GM12864 (cell line): ENCODE measurements at regions not wholly inside any gene's neighbourhood (a gene's known extent, or its start where the extent isn't known, plus 50 kb on each side); places are given as distances from the start of the nearest gene placed in this dataset.

ENCODE experiments used
- DNase-seq: peaks from one replicate; pipeline ENCODE4 v3.0.0-alpha.2; 2011; ENCODE audit warnings: low read depth
- H3K4me3 ChIP-seq: 2 replicates; pipeline ENCODE4 v1.5.1; 2011; ENCODE audit warnings: mild to moderate bottlenecking, low read depth, low read length, control low read depth
- TF ChIP-seq, protein P1 (sequence below): IDR thresholded peaks from 2 replicates; pipeline ENCODE4 v1.5.1; 2011; ENCODE audit warnings: low read depth, mild to moderate bottlenecking, moderate library complexity, low read length, control low read depth, inconsistent platforms; ENCODE audit errors: missing control alignments

DNA sequence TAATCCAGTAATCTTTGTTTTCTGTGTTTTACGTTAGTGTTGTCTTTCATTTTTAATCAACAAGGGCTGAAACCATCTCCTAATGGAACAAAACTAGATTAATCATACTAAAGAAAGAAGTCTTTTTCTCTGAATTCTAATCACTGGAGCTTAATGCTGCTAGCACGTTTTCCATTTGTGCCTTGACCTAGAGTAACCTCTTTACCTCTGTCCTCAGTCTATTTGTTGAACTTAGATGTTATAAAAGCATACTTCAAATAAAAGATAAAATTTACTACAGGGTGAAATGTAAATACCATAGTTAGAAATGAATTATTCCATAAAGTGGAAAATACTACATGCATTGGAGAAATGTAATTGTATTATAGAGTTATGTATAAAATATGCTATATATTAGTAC lies 207.1 kb downstream of the NKX6-1 start:
- no peak overlapping the region for H3K4me3 ChIP-seq
- TF ChIP-seq, protein P1, sequence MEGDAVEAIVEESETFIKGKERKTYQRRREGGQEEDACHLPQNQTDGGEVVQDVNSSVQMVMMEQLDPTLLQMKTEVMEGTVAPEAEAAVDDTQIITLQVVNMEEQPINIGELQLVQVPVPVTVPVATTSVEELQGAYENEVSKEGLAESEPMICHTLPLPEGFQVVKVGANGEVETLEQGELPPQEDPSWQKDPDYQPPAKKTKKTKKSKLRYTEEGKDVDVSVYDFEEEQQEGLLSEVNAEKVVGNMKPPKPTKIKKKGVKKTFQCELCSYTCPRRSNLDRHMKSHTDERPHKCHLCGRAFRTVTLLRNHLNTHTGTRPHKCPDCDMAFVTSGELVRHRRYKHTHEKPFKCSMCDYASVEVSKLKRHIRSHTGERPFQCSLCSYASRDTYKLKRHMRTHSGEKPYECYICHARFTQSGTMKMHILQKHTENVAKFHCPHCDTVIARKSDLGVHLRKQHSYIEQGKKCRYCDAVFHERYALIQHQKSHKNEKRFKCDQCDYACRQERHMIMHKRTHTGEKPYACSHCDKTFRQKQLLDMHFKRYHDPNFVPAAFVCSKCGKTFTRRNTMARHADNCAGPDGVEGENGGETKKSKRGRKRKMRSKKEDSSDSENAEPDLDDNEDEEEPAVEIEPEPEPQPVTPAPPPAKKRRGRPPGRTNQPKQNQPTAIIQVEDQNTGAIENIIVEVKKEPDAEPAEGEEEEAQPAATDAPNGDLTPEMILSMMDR = no peak
- no peak for DNase-seq

DNA sequence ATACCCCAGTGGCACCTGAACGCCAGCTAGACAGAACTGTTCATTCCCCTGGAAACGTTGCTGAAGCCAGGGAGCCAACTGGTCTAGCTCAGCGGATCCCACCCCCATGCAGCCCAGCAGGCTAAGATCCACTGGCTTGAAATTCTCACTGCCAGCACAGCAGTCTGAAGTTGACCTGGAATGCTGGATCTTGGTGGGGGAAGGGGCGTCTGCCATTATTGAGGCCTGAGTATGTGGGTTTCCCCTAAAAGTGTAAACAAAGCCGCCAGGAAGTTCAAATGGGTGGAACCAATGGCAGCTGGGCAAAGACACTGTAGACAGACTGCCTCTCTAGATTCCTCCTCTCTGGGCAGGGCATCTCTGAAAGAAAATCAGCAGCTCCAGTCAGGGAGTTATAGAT lies 213.0 kb downstream of the NKX6-1 start:
- DNase-seq = no peak
- TF ChIP-seq, protein P1 = no peak

DNA sequence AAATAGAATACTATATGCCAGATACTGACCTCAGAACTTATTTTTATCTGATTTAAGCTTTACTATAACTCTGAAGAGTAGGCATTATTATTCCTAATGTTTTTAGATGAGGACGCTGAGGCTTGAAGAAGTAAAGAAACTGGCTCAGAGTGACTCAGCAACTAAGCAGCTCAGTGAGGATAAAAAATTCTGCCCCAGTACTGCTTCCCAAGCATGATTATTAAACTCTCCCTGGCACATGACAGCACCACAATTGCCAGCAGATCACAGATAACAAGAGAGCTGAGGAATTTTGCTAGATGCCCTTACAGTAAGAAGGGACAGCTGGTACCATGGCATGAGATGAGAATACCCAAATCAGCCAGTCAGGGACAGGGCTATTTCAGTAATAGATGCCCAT lies 219.4 kb downstream of the NKX6-1 start:
- H3K4me3 ChIP-seq = no peak overlapping the region
- TF ChIP-seq, protein P1 = no peak
- DNase-seq = no peak

More for the DNA sequence above, 213.0 kb downstream of the NKX6-1 start:
- H3K4me3 ChIP-seq = no peak overlapping the region

DNA sequence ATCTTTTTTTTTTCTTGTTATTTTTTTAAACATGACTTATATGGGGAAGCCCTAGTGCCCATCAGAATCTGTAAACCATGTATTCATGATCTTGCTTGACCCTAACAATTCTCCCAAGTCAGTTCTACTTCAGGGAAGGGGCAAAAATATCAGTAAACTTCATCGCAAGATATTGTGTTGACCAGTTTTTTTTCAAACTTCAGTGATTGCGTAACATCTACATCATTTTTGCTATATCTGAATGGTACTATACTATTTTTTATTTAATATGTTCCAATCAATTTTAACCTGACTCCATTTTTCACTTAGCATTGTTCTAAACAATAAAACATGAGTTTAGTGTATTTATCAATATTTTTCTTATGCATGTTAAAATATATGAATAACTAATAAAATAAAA lies 221.2 kb downstream of the NKX6-1 start:
- H3K4me3 ChIP-seq = no peak overlapping the region
- no peak for DNase-seq
- TF ChIP-seq, protein P1 = no peak

DNA sequence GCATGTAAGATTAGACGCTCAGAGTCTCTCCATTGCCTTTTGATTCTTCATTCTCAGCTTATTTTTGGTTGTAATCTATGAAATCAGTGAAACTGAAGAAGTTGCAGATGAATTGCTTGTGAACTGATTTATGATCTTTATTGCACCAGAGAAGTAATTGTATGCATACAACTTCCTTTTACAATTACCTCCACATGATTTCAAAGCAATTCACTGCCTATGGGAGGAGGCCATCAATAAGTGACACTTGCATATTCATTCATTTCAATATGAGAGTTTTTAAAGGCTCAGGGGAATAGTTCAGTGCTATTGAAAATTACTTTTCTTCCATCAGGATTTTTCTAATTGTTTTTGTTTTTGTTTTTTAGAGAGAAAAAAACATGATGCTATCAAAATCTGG lies 222.3 kb downstream of the NKX6-1 start:
- TF ChIP-seq, protein P1 = no peak

DNA sequence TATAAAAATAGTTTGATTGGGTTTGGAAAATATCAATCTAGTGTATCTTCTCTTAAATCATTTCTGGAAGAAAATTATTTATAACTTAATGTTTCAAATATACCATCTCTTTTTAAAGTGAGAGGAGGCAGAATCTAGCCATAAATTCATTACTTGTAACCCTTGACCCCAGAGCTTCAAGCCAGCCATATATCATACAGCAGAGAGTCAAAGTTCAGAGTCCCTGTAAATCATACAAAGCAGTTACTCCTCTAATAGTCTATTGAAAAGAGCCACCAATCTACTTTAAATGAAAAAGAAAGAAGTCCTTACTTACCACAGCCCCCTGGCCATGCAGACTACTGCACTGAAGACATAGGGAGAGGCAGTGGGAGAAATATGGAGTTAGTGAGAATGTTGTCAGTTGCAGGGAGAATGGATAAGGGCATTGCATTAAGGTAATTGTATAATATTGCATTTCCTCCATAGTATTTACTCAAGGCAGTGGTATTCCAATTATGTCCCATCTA lies 229.5 kb downstream of the NKX6-1 start:
- TF ChIP-seq, protein P1 = no peak
- no peak for DNase-seq
- no peak overlapping the region for H3K4me3 ChIP-seq

More for the DNA sequence above, 222.3 kb downstream of the NKX6-1 start:
- H3K4me3 ChIP-seq = no peak overlapping the region
- DNase-seq = no peak

DNA sequence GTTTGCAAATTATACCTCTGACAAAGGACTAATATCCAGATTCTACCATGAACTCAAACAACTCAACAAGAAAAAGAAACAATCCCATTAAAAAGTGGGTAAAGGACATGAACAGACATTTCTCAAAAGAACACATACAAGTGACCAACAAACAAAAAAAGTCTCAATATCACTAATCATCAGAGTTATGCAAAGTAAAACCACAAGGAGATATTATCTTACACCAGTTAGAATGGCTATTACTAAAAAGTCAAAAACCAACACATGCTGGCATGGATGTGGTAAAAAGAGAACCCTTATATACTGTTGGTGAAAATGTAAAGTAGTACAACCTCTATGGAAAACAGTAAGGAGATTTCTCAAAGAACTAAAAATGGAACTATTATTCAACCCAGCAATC lies 234.4 kb downstream of the NKX6-1 start:
- no peak overlapping the region for H3K4me3 ChIP-seq
- DNase-seq = no peak
- TF ChIP-seq, protein P1 = no peak
